Renal cortex interstitium (tissue), 11 donors: ENCODE measurements at regions not wholly inside any gene's neighbourhood (a gene's known extent, or its start where the extent isn't known, plus 50 kb on each side); places are given as distances from the start of the nearest gene placed in this dataset.
A peak's percentile ranks its signal among the peaks of the same experiment; 100 is the strongest.
"Not testable (repeated sequence)": the region's sequence is repeated elsewhere in the genome, so short reads cannot be mapped to it uniquely, and the experiment has no call there.

Experiments used
- DNase-seq, 11 donors: peaks; one replicate each; pipeline ENCODE4 v3.0.0-alpha.2; 2013; ENCODE audit warnings: low read depth in 9 of 11, low spot score in 4 of 11; ENCODE audit errors: extremely low read depth in 1 of 11

DNA sequence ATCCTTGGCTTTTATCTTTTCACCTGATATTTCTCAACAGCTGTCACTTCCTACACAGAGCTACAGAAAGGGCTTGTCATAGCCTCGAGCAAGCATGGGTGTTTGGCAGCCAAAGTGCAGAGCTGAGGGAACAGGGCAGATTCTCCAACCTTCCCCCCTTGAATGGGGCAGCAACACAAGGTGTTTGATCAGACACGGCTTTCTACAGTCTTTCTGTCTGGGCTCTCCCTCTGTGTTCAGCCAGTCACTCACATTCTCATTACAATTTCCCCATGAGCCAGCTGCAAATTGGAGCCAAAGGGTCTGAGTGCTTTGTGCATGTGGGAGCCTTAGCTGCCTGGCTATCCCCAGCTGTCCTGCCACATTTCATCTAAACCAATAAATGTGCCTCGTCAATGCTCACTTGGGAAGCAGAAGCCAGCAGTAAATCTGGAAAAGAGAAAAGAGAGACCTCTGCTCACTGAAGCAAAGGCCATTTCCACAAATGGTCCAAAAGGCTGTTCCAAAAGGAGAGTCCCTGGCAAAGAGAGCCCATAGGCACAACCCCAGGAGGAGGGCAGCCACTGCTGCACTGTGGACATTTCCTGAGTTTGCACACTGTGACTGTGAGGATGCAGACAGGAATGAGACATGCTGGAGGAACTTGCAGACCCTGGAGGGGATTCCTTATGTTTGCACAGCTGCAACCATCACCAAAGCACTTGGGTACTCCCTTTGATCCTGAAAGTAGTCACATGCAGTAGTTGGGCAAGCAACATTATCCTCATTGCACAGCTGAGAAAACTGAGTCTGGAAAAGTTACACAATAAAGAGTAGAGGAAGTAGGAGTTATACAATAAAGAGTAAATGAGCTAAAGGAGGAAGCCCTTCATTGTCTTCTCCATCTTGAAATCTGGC lies 186.8 kb downstream of the FAM181B start:
- DNase-seq = peak in 3 of 11 donors; percentile 19 to 47 (median 28)

DNA sequence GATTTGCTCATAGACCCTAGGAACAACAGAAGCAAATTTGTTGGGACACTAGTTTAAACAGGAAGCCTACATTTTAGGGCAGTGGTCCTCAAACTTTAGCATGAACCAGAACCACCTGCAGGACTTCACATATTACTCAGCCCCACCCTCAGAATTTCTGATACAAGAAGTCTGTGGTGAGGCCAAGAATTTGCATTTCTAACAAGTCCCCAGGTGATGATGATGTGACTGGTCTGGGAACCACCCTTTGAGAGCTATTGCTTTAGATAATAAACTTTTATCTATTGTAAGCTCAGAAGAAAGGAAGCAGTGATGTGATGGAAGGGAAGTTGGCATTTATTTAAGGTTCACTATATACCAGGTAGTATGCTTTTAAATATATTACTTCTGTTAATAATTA lies 194.0 kb downstream of the FAM181B start:
- DNase-seq = no peak

DNA sequence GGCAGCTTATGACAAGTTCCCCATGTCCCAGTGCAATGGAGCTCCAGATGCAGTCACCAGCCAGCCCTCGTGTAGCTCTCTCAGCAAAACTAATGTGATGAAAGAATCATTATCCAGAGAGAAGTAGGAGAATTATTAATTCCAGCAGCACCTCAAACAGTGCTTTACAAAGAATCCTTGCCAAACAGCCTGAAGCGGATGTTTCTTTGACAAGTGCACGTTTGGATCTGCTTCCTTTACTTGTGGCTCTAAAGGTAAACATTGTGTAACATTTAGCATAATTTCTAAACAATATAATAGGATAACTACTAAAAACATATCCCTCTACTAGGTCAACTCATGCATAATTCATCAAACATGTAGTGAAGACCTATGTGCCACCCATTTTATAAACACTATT lies 197.0 kb downstream of the FAM181B start:
- DNase-seq = no peak

DNA sequence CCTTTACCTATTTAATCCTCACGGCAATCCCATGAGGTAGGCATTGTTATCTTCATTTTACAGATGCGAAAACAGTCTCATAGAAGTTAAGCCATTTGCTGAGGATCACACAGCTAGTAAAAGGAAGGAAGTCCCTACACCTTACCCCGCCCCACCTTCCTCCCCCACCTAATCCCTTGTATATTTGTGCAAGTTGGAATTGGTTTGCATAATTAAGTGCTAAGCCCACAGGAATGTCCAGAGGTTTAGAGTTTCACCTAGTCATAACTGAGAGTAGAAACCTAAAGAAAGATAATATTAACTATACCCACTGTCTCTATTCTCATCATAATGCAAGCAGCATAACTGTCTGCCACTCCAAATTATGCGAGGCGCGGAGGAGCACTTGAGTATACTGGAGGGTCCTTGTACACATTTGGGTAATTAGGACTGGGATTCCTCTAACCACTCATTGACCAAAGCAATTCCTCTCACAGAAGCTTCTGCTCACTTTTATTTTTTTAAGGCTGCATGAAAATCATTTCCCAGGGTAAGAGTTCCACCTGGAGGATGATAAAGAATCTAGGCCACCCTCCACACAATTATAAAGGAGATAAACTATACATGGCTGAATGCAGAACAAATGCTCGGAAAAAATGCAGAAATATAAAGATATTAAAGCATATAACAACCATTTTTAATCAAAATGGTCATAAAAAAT lies 199.9 kb downstream of the FAM181B start:
- DNase-seq = no peak

DNA sequence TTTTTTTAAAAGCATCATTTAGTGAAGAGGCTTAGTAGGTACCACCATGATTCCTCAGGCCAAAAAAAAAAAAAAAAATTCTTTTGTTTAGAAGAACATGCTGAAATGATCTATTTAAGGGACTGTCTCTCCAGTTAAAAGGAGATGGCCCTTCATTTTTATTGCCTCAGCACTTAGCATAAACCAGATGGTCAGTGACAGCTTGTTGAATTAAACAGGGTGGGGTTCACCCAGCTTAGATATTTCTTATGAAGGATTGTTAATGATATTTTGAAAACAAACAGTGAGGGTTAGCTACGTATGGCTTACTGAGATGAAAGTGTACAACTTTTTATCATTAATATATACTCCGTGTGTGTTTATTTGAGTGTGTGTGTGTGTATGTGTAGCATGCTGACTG lies 203.7 kb downstream of the FAM181B start:
- DNase-seq = no peak

DNA sequence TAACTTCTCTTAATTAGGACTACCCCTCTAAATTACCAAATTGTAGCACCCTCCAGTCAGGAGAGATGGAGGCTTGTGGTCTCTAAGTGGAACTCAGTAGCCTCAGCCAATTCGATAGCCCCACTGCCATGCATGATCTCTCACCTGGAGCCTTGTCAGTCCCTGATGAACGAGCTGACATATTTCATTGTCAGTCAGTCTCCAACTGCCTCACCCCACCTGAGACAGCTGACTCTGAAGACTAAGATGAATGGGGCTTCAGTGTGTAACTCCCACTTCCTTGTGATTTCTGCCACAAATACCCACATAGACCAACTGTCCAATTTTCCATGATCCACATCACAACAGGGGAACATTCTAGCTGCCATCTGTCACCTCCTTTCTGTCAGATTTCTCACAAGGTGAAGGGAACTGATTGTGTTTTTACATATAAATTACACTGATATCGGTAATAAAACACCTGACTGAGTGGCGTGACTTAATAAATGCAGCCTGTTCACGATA lies 206.5 kb downstream of the FAM181B start:
- DNase-seq = peak in 1 of 11 donors; percentile 35

DNA sequence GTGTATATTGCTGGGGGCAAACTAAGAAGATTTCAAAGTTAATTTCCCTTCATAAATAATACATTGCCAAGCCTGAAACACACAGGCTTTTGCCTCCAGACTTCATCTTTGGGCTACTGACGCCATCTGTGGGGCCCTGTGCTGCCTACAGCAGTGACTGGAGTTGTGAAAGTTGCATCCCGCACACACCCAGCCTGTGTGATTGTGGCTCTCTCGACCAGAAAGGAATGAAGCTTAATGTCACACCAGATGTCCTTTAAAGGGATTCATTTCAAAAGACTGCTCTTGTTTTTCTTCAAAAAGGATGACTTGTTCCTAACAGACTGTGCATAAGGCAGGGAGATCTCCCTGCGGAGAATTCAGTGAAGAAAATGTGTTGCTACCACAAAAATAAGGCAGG lies 210.5 kb downstream of the FAM181B start:
- DNase-seq = peak in 1 of 11 donors; percentile 27

DNA sequence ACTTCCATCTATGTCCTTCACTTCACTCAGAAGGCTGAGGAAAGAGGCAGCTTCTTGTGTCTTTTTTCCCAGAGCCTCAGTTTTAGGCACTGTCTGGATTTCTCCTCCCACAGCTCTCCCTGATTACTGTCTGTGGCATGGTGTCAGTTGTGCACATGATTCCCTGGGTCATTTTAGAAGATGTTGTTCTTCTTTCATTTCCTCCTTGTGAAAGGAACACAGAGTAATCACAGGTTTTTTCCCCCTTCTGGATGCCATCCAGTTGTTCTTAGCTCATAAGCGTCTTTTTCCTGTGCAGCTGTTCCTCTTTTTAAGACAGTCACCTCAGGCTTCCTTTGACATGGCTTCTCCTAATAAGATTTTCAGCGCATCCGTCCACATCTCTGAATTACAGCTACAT lies 212.2 kb downstream of the FAM181B start:
- DNase-seq = peak in 1 of 11 donors; percentile 11

DNA sequence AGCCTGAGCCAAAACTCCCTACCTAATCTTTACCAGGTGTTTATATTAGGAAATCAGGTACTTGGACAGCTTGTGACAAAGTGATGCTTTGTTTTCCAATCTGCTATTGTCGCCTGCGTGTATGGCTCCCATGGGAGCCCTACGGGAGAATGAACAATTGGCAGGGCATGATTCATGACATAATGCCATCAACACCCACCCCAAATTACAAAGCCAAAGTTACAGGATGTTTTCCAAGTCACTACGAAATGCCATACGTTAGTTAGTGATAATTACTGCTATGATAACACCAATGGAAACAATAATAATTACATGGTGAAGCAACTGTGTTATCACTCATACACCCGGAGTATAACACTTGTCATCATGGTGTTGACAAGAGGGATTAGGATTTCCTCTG lies 226.4 kb downstream of the FAM181B start:
- DNase-seq = no peak

DNA sequence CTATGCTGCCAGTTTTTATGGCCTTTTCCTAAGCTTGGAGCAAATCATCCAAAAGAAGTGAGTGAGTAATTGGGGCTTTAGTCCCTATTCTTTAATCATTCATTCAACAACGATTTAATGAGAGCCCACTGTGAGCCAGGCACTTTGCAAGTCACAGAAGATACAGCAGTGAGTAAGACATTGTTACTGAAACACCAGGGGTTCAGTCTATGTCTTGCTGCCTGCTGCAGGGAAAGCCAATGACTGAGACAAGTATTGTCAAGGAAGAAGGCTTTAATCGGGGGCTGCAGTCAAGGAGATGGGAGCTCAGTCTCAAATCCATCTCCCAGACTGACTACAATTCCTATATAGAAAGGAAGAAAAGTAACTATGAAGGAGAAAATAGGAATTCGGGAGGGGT lies 228.3 kb downstream of the FAM181B start:
- no peak for DNase-seq

DNA sequence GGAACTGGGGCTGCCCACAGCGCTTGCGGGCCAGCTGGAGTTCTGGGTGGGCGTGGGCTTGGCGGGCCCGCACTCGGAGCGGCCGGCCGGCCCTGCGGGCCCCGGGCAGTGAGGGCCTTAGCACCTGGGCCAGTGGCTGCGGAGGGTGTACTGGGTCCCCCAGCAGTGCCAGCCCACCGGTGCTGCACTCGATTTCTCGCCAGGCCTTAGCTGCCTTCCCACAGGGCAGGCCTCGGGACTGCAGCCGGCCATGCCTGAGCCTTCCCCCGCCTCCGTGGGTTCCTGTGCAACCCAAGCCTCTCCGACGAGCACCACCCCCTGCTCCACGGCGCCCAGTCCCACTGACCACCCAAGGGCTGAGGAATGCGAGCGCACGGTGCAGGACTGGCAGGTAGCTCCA lies 232.5 kb downstream of the FAM181B start:
- DNase-seq = not testable (repeated sequence)

DNA sequence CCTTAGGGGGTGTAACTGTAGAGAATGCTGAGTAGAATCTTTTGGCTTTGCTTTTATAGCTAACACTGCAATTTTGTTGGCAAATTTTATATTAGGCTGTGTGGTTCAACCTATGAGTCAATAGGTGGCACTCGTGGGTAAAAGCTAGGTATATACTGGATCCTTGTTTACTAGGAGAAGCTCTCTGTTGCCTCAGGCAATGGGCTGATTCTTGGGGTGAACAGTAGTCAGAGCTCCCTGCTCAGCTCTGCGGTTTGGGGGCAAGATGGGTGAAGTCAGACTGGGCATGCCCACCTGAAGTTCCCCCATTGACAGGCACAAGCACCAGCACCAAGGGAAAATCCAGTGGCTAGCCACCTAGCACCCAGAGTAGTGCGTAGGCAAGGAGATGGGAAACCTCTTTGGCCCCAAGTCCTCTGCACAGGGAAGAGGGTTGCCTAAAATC lies 238.7 kb downstream of the FAM181B start:
- DNase-seq = peak in 5 of 11 donors; percentile 2 to 18 (median 11)

DNA sequence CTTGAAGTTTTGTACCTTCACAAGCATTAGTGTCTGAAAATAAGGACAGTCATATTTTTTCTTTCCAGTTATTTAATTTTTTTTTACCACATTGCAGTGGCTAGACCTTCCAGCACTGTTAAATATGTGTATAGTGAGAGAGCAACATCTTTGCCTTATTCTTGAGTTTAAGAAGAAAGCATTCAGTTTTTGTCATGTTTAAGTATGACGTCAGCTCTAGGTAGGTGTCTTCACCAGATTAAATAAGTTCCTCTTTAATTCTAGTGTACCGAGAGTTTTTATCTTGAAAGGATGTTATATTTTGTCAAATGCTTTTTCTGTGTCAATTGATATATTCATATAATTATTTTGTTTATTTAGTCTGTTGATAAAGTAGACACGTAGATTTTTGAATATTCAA lies 258.8 kb downstream of the FAM181B start:
- DNase-seq = no peak

DNA sequence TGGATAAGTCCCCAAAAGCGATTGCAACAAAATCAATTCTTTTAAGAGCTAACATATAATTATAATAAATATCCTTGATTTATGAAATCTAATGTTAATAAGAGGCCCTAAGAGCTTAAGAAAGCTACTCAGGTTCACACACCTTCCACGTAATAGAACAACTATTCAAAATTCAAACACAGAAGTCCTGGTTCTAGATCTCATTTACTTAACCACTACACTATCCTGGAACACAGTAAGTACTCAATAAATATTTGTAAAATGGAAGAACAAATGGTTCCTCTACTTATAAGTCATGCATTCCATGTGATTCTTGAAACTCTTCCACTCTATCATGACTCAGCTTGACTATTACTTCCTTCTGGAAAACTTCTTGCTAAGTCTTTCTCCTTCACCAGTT lies 268.2 kb downstream of the FAM181B start:
- no peak for DNase-seq

DNA sequence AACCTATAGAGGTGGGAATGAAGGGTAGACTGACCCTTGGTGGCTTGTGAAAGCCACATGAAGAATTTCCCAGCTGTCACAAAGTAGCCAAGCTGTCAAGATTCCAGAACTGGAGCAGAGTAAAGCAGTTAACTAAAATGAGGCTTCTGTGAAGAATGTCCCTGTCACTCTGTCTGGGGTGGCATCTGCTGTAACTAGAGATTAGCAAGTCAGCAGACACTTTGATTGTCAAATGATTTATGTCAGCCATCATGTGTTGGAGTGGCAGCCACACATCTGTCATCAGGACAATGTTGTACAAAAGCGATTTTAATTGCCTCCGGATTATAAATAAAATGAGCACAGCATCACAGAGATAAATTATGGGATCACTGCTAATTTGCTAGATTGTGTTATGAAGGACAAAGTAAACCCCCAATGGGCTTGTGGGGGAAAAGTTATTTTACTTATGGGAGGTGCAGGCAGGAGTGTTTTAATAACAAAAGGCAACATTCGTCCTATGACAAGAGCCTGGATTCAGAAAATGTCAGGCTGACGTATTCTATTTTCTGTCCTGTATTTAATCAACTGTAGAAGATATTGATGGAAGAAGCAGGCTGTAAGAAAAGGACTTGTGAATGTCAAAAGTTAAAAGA lies 270.9 kb downstream of the FAM181B start:
- no peak for DNase-seq

DNA sequence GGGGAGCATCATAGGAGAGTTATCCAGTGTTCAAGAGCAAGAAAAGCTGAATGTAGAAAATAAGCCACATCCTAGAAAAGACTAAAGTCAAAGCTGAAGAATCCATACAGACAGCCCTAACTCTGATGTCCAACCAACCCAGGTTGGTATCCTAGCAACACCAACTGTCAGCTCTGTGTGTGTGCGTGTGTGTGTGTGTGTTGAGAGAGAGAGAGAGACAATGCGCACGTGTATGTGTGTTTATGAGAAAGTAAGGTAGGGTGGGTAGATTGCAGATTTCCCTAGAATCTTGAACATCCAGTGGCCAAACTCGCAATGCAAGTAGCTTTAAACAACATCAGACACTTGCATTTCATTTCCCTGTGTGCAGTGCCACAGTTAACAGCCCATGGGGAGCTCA lies 274.9 kb downstream of the FAM181B start:
- peak in 1 of 11 donors; percentile 2 for DNase-seq

DNA sequence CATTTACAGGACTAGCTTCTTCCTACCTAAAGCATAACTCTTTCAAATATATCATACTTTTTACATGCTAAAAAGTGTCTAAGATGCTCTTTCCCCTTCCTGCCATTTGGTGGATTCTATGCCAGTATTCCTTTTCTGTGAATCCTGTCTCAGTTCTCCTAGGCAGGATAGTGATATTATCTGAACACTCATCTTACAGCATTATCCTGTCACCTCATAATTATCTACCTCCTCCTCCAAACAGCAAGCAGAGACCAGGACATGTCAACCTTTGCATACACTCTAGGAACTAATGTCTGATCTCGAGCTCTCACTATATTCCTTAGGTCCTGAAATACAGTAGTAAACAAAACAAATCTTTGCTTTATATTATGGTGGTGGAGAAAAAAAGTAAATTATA lies 275.5 kb downstream of the FAM181B start:
- DNase-seq = no peak

DNA sequence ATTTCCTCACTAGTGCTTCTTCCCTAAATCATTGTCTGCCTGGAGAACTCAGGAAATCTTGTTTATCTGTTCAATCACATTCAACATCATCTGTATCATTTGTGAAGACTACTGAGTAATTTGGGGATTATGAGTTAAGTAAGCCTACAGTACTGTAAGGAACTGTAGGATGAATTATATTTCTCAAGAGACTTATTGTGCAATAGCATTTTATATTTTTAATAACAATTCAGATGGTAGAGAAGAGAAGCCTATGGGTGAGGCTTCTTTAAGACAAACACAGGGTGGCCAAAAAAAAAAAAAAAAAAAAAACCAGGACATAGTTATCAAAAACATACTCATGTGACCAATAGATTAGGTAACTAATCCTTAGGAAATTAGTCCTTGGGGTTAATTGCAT lies 282.7 kb downstream of the FAM181B start:
- no peak for DNase-seq

DNA sequence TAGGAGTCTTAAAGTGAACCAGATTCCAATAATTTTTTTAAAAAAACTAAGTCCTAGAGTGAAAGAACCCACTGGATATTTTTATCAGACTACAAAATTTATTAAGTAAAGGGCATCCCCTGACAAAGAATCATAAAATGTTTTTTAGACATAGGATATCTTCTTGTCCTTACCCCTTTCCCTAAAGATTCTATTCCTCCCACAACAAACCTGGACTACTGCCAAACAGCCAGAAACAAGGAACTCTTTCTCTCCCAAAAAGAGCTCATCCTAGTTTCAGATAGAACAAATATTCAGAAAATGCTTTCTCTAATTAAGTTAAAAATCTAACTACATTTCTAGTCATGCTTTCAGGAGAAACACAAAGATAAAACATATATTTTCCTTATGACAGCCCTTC lies 327.1 kb downstream of the FAM181B start:
- no peak for DNase-seq

DNA sequence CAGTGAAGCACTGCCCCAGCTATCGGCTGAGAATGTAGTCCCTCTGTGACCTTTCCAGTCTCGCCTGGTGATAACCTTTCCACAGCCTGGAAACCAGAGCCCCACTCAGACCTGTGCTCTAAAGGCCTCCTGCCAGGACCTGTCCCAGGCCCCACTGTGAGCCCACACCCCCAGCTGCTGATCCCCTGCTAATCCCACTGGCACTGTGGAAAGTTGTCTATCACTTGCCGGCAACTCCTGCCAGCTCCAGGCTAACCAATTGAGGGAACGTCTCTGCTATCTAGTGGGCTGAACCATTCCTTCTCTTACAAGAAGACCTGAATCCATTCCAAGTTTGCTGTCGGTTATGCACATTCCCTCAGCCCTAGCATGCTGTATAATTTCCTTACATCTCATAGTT lies 328.2 kb downstream of the FAM181B start:
- no peak for DNase-seq
